K562 (cell line): ENCODE measurements at regions not wholly inside any gene's neighbourhood (a gene's known extent, or its start where the extent isn't known, plus 50 kb on each side); places are given as distances from the start of the nearest gene placed in this dataset.

ENCODE experiments used
- MXD1 ChIP-seq: fragments of 250-450 bp; sonication (Bioruptor Pico); IDR thresholded peaks from 2 replicates; pipeline ENCODE4 v1.8.0; 2021; ENCODE audit warnings: borderline replicate concordance, mild to moderate bottlenecking, moderate library complexity; ENCODE audit not compliant: poor library complexity, severe bottlenecking
- PCBP1 ChIP-seq: fragments of 200-400 bp; formaldehyde crosslinking; IDR thresholded peaks from 2 replicates; pipeline ENCODE4 v1.6.1; 2018; ENCODE audit warnings: mild to moderate bottlenecking, low read depth, low read length; ENCODE audit not compliant: poor library complexity, severe bottlenecking
- ZBTB9 ChIP-seq: fragments of 450-650 bp; formaldehyde crosslinking; IDR thresholded peaks from 2 replicates; pipeline ENCODE4 v1.4.0; 2020; ENCODE audit warnings: mild to moderate bottlenecking, moderate library complexity
- ZNF592 ChIP-seq: fragments of 450-650 bp; IDR thresholded peaks from 2 replicates; pipeline ENCODE4 v1.6.1; 2017; ENCODE audit warnings: antibody characterized with exemption, mild to moderate bottlenecking

GRCh38 chr4:133394971-133395627 lies 246.0 kb downstream of the PCDH10 start (continued):
- TF ChIP-seq PCBP1 (no peak), MXD1 (CRISPR knock-in tag) (no peak), ZNF592 (no peak), ZBTB9 (CRISPR knock-in tag) (no peak)
